Stomach smooth muscle (tissue), 2 donors: ENCODE measurements at regions not wholly inside any gene's neighbourhood (a gene's known extent, or its start where the extent isn't known, plus 50 kb on each side); places are given as distances from the start of the nearest gene placed in this dataset.

Experiments
- H3K27ac ChIP-seq: one replicate; pipeline ENCODE4 v1.7.0; 2013; ENCODE audit warnings: mild to moderate bottlenecking, low read length, inconsistent platforms
- H3K27me3 ChIP-seq, 2 donors: one replicate each; pipeline ENCODE4 v1.7.0; 2013; ENCODE audit warnings: low read length in 2 of 2; ENCODE audit not compliant: insufficient read depth in 2 of 2, control insufficient read depth in 1 of 2
- H3K36me3 ChIP-seq, 2 donors: one replicate each; pipeline ENCODE4 v1.7.0; 2013; ENCODE audit warnings: low read length in 2 of 2; ENCODE audit not compliant: control insufficient read depth in 2 of 2, insufficient read depth in 2 of 2
- H3K4me1 ChIP-seq: one replicate; pipeline ENCODE4 v1.7.0; 2013; ENCODE audit warnings: low read length; ENCODE audit not compliant: control insufficient read depth, insufficient read depth
- H3K4me3 ChIP-seq, 2 donors: one replicate each; pipeline ENCODE4 v1.7.0; 2013; ENCODE audit warnings: low read length in 2 of 2
- H3K9ac ChIP-seq, 2 donors: one replicate each; pipeline ENCODE4 v1.7.0; 2013; ENCODE audit warnings: low read length in 2 of 2, mild to moderate bottlenecking in 1 of 2
- H3K9me3 ChIP-seq, 2 donors: one replicate each; pipeline ENCODE4 v1.7.0; 2013; ENCODE audit warnings: low read length in 2 of 2; ENCODE audit not compliant: control insufficient read depth in 2 of 2
- donor health status: healthy.
- donor health status: Pancreatic carcinoma.

DNA sequence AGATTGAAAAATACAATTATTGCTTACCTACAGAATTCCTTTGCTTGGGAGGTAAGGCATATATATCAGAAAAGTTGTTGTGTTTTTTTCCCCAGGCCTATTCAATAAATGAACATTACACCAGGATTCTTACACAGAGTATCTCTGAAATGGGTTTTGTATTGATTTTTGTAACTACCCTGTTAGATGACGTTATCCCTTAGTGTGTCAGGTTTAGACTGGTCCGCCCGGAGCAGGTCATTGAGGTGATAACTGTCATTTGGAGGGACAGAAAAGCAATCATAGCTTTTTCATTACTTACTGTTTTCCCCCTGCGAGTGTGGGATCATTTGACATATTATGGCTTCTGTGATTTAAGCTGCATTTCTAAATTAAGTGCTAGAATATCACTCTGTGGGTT lies 715.2 kb upstream of the ADAMTS16 start:
- Histone ChIP-seq H3K27ac (no peak overlapping the region), H3K4me1 (no peaks in the 10 kb centered on the region), H3K36me3 (no peaks in the 10 kb centered on the region), H3K9me3 (no peaks in the 10 kb centered on the region), H3K9ac (no peak overlapping the region), H3K27me3 (no peaks in the 10 kb centered on the region), H3K4me3 (no peak overlapping the region)

DNA sequence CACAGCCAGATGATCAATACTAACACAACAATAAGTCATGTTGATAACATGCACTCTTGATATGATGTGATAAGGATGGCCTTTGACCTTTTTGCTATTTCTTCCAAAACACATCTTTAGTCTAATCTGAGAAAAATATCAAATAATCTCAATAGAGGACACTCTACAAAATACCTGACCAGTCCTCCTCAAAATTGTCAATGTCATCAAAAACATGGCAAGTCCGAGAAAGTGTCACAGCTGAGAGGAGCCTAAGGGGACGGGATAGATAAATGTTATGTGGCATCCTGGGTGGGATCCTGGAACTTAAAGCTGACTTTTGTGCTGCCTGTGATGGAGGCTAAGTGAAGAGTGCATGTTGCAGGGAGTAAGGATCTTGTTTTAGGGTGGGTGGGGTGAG lies 699.6 kb upstream of the ADAMTS16 start:
- Histone ChIP-seq H3K9me3 (no peaks in the 10 kb centered on the region), H3K9ac (no peak overlapping the region), H3K27ac (no peak overlapping the region), H3K27me3 (no peaks in the 10 kb centered on the region), H3K4me1 (no peaks in the 10 kb centered on the region), H3K4me3 (no peak overlapping the region), H3K36me3 (no peaks in the 10 kb centered on the region)

DNA sequence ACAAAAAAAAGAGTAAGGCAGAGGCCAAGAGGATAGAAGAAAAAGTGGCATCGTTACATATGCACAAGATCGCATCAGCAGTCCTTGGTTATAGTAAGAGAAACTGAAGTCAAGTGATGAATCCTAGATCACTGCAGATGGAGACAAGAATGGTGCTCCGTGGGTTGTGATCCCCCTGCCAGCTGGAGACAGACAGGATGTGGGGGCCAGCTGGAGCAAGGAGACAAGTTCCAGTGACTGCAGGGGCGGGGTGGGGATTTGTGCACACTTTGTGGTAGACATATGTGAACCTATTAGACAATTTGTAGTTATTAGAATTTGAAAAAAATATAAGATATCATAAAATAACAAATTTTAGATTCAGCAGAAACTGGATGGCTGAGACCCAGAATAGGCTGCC lies 697.9 kb upstream of the ADAMTS16 start:
- Histone ChIP-seq H3K27ac (no peak overlapping the region), H3K4me1 (no peaks in the 10 kb centered on the region), H3K9me3 (peaks cover 0 to 1% of the 10 kb centered on the region in 2 donors), H3K36me3 (no peaks in the 10 kb centered on the region), H3K9ac (no peak overlapping the region), H3K4me3 (no peak overlapping the region), H3K27me3 (no peaks in the 10 kb centered on the region)

DNA sequence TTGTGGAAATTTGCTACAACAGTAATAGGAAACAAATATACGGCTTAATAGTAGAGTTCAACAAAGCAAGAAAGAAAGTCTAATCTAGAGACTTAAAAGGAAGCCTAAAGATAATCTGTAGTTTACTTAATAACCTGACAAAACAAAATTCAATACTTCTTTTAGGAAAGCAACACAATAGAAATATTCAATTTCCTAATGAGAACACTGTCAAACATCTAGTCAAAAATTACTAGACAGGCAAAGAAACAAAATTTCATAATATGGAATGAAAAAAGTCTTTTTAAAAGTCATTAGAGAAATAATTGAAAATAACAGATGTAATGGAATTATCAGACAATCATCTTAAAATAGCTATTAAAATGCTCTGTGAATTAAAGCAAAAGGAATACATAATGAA lies 692.5 kb upstream of the ADAMTS16 start:
- Histone ChIP-seq H3K9ac (no peak overlapping the region), H3K27ac (no peak overlapping the region), H3K9me3 (peaks cover 0 to 4% of the 10 kb centered on the region in 2 donors), H3K4me3 (no peak overlapping the region), H3K27me3 (no peaks in the 10 kb centered on the region), H3K36me3 (no peaks in the 10 kb centered on the region), H3K4me1 (no peaks in the 10 kb centered on the region)

DNA sequence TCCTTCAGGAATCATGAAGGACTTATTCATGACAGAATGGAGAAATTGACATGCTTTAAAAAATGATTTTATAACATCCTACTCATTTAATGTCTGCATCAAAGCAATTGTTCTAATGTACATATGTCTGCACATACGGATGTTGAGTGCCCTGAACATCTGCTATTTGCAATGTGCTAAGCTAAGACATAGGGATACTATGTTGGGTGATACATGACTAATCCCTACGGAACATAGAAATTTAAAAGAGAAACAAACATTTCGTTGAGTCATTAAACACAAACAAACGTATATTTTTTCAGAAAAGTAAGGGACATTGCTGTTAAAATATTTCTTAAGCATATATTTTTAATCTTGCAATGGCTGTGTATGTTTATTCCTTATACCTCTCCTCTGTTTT lies 686.5 kb upstream of the ADAMTS16 start:
- Histone ChIP-seq H3K27ac (no peak overlapping the region), H3K9me3 (peaks cover 0 to 2% of the 10 kb centered on the region in 2 donors), H3K4me1 (no peaks in the 10 kb centered on the region), H3K36me3 (no peaks in the 10 kb centered on the region), H3K4me3 (no peak overlapping the region), H3K9ac (no peak overlapping the region), H3K27me3 (no peaks in the 10 kb centered on the region)

DNA sequence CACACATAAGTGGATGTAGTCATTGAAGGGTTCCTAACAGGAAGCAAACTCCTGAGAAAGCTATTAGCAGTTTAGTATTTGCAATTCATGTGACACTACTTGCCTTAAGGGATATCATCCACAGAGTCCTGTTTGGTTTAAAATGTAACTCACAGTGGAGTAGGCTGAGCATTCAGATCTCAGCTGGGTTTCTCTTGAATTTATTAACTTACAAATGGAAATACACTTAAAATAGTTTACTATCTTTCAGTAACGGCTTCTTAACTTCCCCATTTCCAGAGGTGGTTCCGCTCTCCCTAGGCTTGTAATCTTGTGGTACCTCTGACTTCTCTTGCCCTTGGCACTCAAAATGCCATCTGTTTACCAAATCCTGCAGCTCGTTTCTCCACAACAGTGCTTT lies 660.7 kb upstream of the ADAMTS16 start:
- H3K9ac ChIP-seq = no peak overlapping the region
- H3K27me3 ChIP-seq = peaks cover 0 to 3% of the 10 kb centered on the region in 2 donors
- no peaks in the 10 kb centered on the region for H3K4me1 ChIP-seq
- no peaks in the 10 kb centered on the region for H3K36me3 ChIP-seq
- H3K27ac ChIP-seq = no peak overlapping the region
- H3K4me3 ChIP-seq = no peak overlapping the region
- H3K9me3 ChIP-seq = peaks cover 5 to 7% of the 10 kb centered on the region in 2 donors

DNA sequence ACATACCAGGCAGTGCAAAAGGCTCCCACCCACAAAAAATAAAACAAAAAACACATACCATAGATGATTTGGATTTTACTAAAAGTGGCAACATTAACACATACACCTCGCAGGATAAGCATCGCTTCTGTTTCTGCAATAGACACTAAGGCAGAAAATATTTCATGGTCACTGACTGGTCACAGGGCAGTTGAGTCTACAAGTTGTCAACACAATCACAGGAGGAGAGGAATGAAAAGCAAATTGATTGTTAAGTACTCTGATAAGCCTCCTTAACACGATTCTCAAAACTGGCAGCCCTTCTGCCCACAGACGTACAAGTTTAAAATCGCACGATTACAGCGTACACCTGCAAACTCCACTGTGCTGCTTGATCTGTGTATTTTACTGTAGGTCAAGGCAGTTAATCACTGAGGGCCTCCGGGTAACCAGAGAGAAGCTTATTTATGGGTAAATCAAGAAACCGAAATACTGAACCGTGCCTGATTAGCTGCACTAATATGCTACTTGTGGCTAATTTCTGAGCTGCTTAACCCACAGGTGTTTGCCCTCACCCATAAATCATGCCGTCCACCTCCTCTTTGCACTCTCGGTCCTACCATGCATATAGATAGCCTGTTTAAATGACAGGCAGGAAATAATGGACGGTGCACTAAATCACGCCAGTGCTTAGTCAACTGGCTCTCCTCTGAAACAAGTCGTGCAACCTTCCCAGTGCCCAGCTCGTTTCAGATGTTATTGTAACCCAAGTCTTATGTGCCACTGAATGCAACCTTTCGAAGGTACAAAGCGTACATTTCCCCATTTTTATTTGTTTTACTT lies 659.4 kb upstream of the ADAMTS16 start:
- Histone ChIP-seq H3K4me3 (no peak overlapping the region), H3K4me1 (no peaks in the 10 kb centered on the region), H3K9ac (no peak overlapping the region)

DNA sequence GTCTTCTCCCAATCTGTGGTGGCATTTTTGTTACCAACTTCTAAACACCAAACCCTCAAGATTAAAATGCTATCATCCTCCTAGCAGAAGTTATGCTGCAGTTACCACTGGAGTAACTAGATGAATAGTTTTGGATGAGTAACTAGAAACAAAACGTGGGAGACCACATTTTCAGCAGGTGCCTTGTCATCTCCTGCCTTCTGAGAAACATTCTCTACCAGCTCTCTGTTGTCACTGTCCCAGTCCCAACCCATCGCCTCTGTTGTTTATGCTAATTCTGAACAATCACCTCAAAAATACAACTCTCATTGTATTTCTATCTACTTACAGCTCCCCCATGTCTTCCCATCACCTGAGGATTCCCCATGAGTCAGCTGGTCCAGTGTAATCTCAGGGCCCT lies 652.5 kb upstream of the ADAMTS16 start:
- H3K4me1 ChIP-seq = no peaks in the 10 kb centered on the region
- H3K9me3 ChIP-seq = peaks cover 0 to 7% of the 10 kb centered on the region in 2 donors
- no peak overlapping the region for H3K4me3 ChIP-seq
- H3K27me3 ChIP-seq = no peaks in the 10 kb centered on the region
- H3K9ac ChIP-seq = no peak overlapping the region
- no peaks in the 10 kb centered on the region for H3K36me3 ChIP-seq
- H3K27ac ChIP-seq = no peak overlapping the region

More for the DNA sequence above, 659.4 kb upstream of the ADAMTS16 start:
- H3K9me3 ChIP-seq = peaks cover 5 to 7% of the 10 kb centered on the region in 2 donors
- H3K27ac ChIP-seq = no peak overlapping the region
- no peaks in the 10 kb centered on the region for H3K36me3 ChIP-seq
- peaks cover 0 to 3% of the 10 kb centered on the region in 2 donors for H3K27me3 ChIP-seq

DNA sequence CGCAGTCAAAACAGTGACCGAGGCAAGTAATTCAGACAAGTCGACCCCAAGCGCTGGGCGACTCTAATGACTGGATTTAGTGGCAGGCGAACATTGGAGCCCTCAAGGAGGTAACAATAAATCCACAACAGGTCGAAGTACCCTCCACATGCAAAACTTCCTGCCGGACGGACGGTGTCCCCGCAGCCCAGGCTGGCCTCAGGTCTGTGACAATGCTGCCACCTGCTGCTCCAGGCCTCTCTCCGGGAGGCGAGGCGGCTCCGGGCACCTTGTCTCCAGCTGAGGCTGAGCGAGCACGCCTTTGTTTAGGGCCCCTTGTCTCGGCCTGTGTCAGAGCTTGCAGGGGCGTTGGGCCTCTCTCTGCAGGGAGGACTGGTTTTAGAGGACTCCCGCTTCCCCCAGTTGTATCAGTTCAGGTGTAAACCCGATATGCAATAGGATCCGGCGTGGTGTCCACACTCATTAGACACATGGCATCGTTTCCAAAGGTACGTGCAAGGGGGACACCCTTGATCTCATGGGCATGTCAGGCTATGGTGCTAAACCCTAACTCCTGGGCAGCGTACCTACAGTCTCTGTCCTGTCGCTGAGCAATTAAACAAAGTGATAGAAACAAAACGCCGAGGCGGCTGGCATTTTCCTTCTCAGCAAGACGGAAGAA lies 628.0 kb upstream of the ADAMTS16 start:
- no peaks in the 10 kb centered on the region for H3K36me3 ChIP-seq
- H3K4me3 ChIP-seq = peak overlapping the region in 1 of 2 donors; percentile 16
- peaks cover 5 to 13% of the 10 kb centered on the region in 2 donors for H3K27me3 ChIP-seq
- H3K4me1 ChIP-seq = no peaks in the 10 kb centered on the region
- H3K9ac ChIP-seq = no peak overlapping the region
- H3K9me3 ChIP-seq = no peaks in the 10 kb centered on the region
- no peak overlapping the region for H3K27ac ChIP-seq

DNA sequence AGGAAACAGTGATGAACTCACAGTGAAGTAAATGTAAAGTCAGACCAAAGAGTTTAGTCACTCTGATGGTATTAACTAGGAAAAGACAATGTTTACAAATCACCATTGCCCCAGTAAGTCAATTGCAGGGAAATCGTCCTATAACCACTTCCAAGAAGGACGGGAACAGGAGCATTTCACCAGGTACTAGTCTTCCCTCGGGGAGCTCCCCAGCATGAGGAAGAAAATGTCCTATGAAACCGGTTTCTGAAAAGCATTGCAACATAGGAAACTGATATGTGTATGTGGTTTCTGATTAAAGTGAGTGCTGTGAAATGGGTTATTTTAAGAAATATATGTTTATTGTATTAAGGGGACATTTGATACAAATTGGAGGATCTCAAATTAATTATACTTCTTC lies 626.7 kb upstream of the ADAMTS16 start:
- H3K4me1 ChIP-seq = no peaks in the 10 kb centered on the region
- H3K4me3 ChIP-seq = no peak overlapping the region
- H3K27me3 ChIP-seq = peaks cover 5 to 13% of the 10 kb centered on the region in 2 donors
- no peaks in the 10 kb centered on the region for H3K9me3 ChIP-seq
- H3K36me3 ChIP-seq = no peaks in the 10 kb centered on the region
- no peak overlapping the region for H3K9ac ChIP-seq
- no peak overlapping the region for H3K27ac ChIP-seq
